ENCODE measurements at regions not wholly inside any gene's neighbourhood (a gene's known extent, or its start where the extent isn't known, plus 50 kb on each side); places are given as distances from the start of the nearest gene placed in this dataset.

DNA sequence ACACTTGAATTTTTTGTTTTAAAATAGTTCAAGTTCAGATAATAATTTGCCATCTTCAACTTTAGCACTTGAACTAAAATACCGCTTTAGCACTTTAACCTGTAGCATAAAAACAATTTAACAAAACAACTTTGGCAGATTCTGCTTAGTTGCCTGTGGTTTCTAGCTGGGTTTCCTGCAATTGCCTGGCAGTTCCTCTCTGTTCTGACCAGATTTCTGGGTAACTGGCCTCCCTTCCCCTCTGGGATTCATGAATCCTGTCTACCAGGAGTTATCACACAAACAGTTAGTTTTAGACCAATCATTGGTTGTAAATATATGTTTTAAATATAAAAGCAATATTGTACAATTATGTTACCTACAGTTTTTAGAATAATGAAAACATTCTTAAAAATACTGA, 89.8 kb upstream of the HDAC9 start:
- Histone ChIP-seq H3K27ac (replicated peaks; ENCODE audit: low read length) (no peak overlapping the region), H4K8ac (ENCODE audit: low read depth, low read length) (no peak overlapping the region), H3K23ac (ENCODE audit: low read depth, low read length, poor library complexity) (no peak overlapping the region), H4K91ac (ENCODE audit: low read depth, low read length, poor library complexity) (no peak overlapping the region), H3K79me1 (ENCODE audit: low read depth, low read length) (no peaks in the 10 kb centered on the region), H2AFZ (ENCODE audit: low read length) (no peak overlapping the region), H3K4ac (ENCODE audit: low read length) (no peak overlapping the region), H3K9ac (ENCODE audit: low read depth, low read length, poor library complexity) (no peak overlapping the region), H2AK5ac (ENCODE audit: low read depth, low read length) (no peak overlapping the region), H2BK12ac (ENCODE audit: low read length) (no peak overlapping the region), H3K36me3 (replicated peaks in 1 of 2; ENCODE audit: control insufficient read depth in 2 of 2, insufficient read depth in 2 of 2, low read length in 2 of 2) (no peaks in the 10 kb centered on the region), H2BK120ac (ENCODE audit: low read depth, low read length) (no peak overlapping the region), H2BK5ac (ENCODE audit: low read length) (no peak overlapping the region), H3K14ac (ENCODE audit: low read length) (no peak overlapping the region), H2BK15ac (ENCODE audit: low read length) (no peak overlapping the region), H3K4me2 (ENCODE audit: insufficient read depth, low read length, poor library complexity, severe bottlenecking) (no peak overlapping the region), H3K4me3 (ENCODE audit: low read length in 2 of 2) (no peak overlapping the region), H3K27me3 (ENCODE audit: control insufficient read depth in 3 of 3, insufficient read depth in 3 of 3, low read depth in 1 of 3, low read length in 3 of 3) (no peaks in the 10 kb centered on the region), H3K4me1 (ENCODE audit: control insufficient read depth in 2 of 2, insufficient read depth in 1 of 2, low read depth in 1 of 2, low read length in 2 of 2) (no peaks in the 10 kb centered on the region), H3K18ac (ENCODE audit: low read length) (no peak overlapping the region), H3K9me3 (replicated peaks in 1 of 2; ENCODE audit: control insufficient read depth in 2 of 2, insufficient read depth in 1 of 2, low read depth in 1 of 2, low read length in 2 of 2) (no peaks in the 10 kb centered on the region)
- no CpG with 5 or more reads among the region's 1 CpG for WGBS, 2 donors (ENCODE audit: extremely low coverage in 2 of 2, insufficient read length in 2 of 2, insufficient replicate concordance in 1 of 2)
- no peak for DNase-seq (ENCODE audit: low spot score)

DNA sequence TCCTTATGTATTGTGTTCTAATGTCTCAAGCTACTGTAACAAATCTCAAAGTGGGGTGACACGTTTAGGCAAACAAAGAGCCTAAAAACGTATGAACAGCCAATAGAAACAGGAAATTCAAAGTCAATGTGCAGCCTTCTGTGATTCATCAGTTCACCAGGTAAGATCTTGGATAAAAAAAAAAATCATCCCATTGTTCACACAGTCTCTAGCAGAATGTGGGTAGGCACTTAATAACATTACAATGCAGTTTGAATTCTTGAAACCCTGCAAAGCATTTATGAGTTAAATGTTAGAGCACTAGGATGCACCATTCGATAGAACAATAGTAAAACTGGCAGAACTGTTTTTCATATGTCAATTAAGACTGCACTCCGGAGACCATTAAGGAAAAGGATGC, 88.2 kb upstream of the HDAC9 start:
- H2AK5ac ChIP-seq (ENCODE audit: low read depth, low read length), result no peak overlapping the region
- H4K91ac ChIP-seq (ENCODE audit: low read depth, low read length, poor library complexity), result no peak overlapping the region
- no peaks in the 10 kb centered on the region for H3K4me1 ChIP-seq (ENCODE audit: control insufficient read depth in 2 of 2, insufficient read depth in 1 of 2, low read depth in 1 of 2, low read length in 2 of 2)
- no peak for DNase-seq (ENCODE audit: low spot score)
- H3K27me3 ChIP-seq (ENCODE audit: control insufficient read depth in 3 of 3, insufficient read depth in 3 of 3, low read depth in 1 of 3, low read length in 3 of 3), result no peaks in the 10 kb centered on the region
- no peak overlapping the region for H2BK120ac ChIP-seq (ENCODE audit: low read depth, low read length)
- H3K4me2 ChIP-seq (ENCODE audit: insufficient read depth, low read length, poor library complexity, severe bottlenecking), result no peak overlapping the region
- H3K9me3 ChIP-seq (replicated peaks in 1 of 2; ENCODE audit: control insufficient read depth in 2 of 2, insufficient read depth in 1 of 2, low read depth in 1 of 2, low read length in 2 of 2), result no peaks in the 10 kb centered on the region
- no peak overlapping the region for H3K4ac ChIP-seq (ENCODE audit: low read length)
- H3K14ac ChIP-seq (ENCODE audit: low read length), result no peak overlapping the region
- no peak overlapping the region for H2BK15ac ChIP-seq (ENCODE audit: low read length)
- no peaks in the 10 kb centered on the region for H3K79me1 ChIP-seq (ENCODE audit: low read depth, low read length)
- no peak overlapping the region for H3K18ac ChIP-seq (ENCODE audit: low read length)
- no peak overlapping the region for H4K8ac ChIP-seq (ENCODE audit: low read depth, low read length)
- WGBS, 2 donors (ENCODE audit: extremely low coverage in 2 of 2, insufficient read length in 2 of 2, insufficient replicate concordance in 1 of 2), result no CpG with 5 or more reads among the region's 4 CpGs
- H3K27ac ChIP-seq (replicated peaks; ENCODE audit: low read length), result no peak overlapping the region
- no peaks in the 10 kb centered on the region for H3K36me3 ChIP-seq (replicated peaks in 1 of 2; ENCODE audit: control insufficient read depth in 2 of 2, insufficient read depth in 2 of 2, low read length in 2 of 2)
- no peak overlapping the region for H2BK12ac ChIP-seq (ENCODE audit: low read length)
- H2BK5ac ChIP-seq (ENCODE audit: low read length), result no peak overlapping the region
- H3K9ac ChIP-seq (ENCODE audit: low read depth, low read length, poor library complexity), result no peak overlapping the region
- H3K4me3 ChIP-seq (ENCODE audit: low read length in 2 of 2), result no peak overlapping the region
- H3K23ac ChIP-seq (ENCODE audit: low read depth, low read length, poor library complexity), result no peak overlapping the region
- H2AFZ ChIP-seq (ENCODE audit: low read length), result no peak overlapping the region

DNA sequence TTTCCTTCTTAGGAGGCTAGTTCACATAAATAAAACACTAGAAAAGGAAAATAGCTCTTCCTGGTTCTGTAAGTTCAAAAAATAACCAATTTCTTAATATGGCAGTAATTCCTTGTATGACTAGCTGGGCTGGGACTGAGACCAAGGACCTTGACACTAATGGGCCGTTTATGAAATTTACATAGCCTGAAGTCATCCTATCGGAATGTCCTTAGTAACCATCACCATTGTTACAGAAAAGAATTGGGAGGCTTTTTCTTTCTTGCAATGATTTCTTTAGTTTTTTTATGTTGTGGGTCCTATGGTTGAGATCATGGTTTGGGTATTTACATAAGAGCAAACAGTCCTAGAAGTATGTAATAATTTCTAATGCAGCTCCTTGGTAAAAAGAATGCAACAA, 87.1 kb upstream of the HDAC9 start:
- no peak overlapping the region for H3K18ac ChIP-seq (ENCODE audit: low read length)
- no peak overlapping the region for H2AK5ac ChIP-seq (ENCODE audit: low read depth, low read length)
- H3K27me3 ChIP-seq (ENCODE audit: control insufficient read depth in 3 of 3, insufficient read depth in 3 of 3, low read depth in 1 of 3, low read length in 3 of 3), result no peaks in the 10 kb centered on the region
- H4K91ac ChIP-seq (ENCODE audit: low read depth, low read length, poor library complexity), result no peak overlapping the region
- H3K9me3 ChIP-seq (replicated peaks in 1 of 2; ENCODE audit: control insufficient read depth in 2 of 2, insufficient read depth in 1 of 2, low read depth in 1 of 2, low read length in 2 of 2), result no peaks in the 10 kb centered on the region
- H2BK5ac ChIP-seq (ENCODE audit: low read length), result no peak overlapping the region
- no peak overlapping the region for H4K8ac ChIP-seq (ENCODE audit: low read depth, low read length)
- H3K27ac ChIP-seq (replicated peaks; ENCODE audit: low read length), result no peak overlapping the region
- WGBS, 2 donors (ENCODE audit: extremely low coverage in 2 of 2, insufficient read length in 2 of 2, insufficient replicate concordance in 1 of 2), result no CpG with 5 or more reads among the region's 2 CpGs
- H2BK12ac ChIP-seq (ENCODE audit: low read length), result no peak overlapping the region
- no peak overlapping the region for H3K23ac ChIP-seq (ENCODE audit: low read depth, low read length, poor library complexity)
- H3K14ac ChIP-seq (ENCODE audit: low read length), result no peak overlapping the region
- H3K4me1 ChIP-seq (ENCODE audit: control insufficient read depth in 2 of 2, insufficient read depth in 1 of 2, low read depth in 1 of 2, low read length in 2 of 2), result no peaks in the 10 kb centered on the region
- no peak overlapping the region for H3K4ac ChIP-seq (ENCODE audit: low read length)
- no peak for DNase-seq (ENCODE audit: low spot score)
- H2BK15ac ChIP-seq (ENCODE audit: low read length), result no peak overlapping the region
- no peak overlapping the region for H3K4me2 ChIP-seq (ENCODE audit: insufficient read depth, low read length, poor library complexity, severe bottlenecking)
- no peak overlapping the region for H2AFZ ChIP-seq (ENCODE audit: low read length)
- H3K9ac ChIP-seq (ENCODE audit: low read depth, low read length, poor library complexity), result no peak overlapping the region
- no peaks in the 10 kb centered on the region for H3K36me3 ChIP-seq (replicated peaks in 1 of 2; ENCODE audit: control insufficient read depth in 2 of 2, insufficient read depth in 2 of 2, low read length in 2 of 2)
- no peak overlapping the region for H3K4me3 ChIP-seq (ENCODE audit: low read length in 2 of 2)
- H2BK120ac ChIP-seq (ENCODE audit: low read depth, low read length), result no peak overlapping the region
- no peaks in the 10 kb centered on the region for H3K79me1 ChIP-seq (ENCODE audit: low read depth, low read length)

DNA sequence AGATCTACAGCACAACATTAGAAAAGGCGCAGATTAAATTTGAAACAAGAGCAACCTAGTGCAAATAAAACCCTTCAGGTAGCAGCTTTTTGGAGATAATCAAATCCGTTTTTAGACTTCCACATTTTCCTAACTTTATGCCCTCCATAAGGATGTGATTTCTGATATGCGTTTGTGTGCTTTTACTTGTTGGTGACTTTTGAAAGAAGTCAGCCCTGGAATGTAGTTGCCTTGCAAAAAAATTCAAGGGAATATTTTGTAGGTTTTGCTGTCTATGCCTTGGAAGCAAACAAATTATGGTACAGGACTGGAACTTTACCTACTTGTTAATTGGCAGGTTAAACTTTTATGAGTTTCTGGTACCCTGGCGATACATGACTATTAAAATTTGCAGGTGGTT, 86.7 kb upstream of the HDAC9 start:
- Histone ChIP-seq H2AK5ac (ENCODE audit: low read depth, low read length) (no peak overlapping the region), H3K14ac (ENCODE audit: low read length) (no peak overlapping the region), H3K4me2 (ENCODE audit: insufficient read depth, low read length, poor library complexity, severe bottlenecking) (no peak overlapping the region), H2BK12ac (ENCODE audit: low read length) (no peak overlapping the region), H2BK5ac (ENCODE audit: low read length) (no peak overlapping the region), H3K9me3 (replicated peaks in 1 of 2; ENCODE audit: control insufficient read depth in 2 of 2, insufficient read depth in 1 of 2, low read depth in 1 of 2, low read length in 2 of 2) (no peaks in the 10 kb centered on the region), H2AFZ (ENCODE audit: low read length) (no peak overlapping the region), H3K4me3 (ENCODE audit: low read length in 2 of 2) (no peak overlapping the region), H3K36me3 (replicated peaks in 1 of 2; ENCODE audit: control insufficient read depth in 2 of 2, insufficient read depth in 2 of 2, low read length in 2 of 2) (no peaks in the 10 kb centered on the region), H3K9ac (ENCODE audit: low read depth, low read length, poor library complexity) (no peak overlapping the region), H3K23ac (ENCODE audit: low read depth, low read length, poor library complexity) (no peak overlapping the region), H3K4me1 (ENCODE audit: control insufficient read depth in 2 of 2, insufficient read depth in 1 of 2, low read depth in 1 of 2, low read length in 2 of 2) (no peaks in the 10 kb centered on the region), H2BK120ac (ENCODE audit: low read depth, low read length) (no peak overlapping the region), H3K18ac (ENCODE audit: low read length) (no peak overlapping the region), H4K91ac (ENCODE audit: low read depth, low read length, poor library complexity) (no peak overlapping the region), H3K27ac (replicated peaks; ENCODE audit: low read length) (no peak overlapping the region), H4K8ac (ENCODE audit: low read depth, low read length) (no peak overlapping the region), H3K4ac (ENCODE audit: low read length) (no peak overlapping the region), H3K79me1 (ENCODE audit: low read depth, low read length) (no peaks in the 10 kb centered on the region), H3K27me3 (ENCODE audit: control insufficient read depth in 3 of 3, insufficient read depth in 3 of 3, low read depth in 1 of 3, low read length in 3 of 3) (no peaks in the 10 kb centered on the region), H2BK15ac (ENCODE audit: low read length) (no peak overlapping the region)
- DNase-seq (ENCODE audit: low spot score), result no peak
- WGBS, 2 donors (ENCODE audit: extremely low coverage in 2 of 2, insufficient read length in 2 of 2, insufficient replicate concordance in 1 of 2), result no CpG with 5 or more reads among the region's 4 CpGs
